ENCODE measurements at regions not wholly inside any gene's neighbourhood (a gene's known extent, or its start where the extent isn't known, plus 50 kb on each side); places are given as distances from the start of the nearest gene placed in this dataset.
"Not testable (repeated sequence)": the region's sequence is repeated elsewhere in the genome, so short reads cannot be mapped to it uniquely, and the experiment has no call there.

DNA sequence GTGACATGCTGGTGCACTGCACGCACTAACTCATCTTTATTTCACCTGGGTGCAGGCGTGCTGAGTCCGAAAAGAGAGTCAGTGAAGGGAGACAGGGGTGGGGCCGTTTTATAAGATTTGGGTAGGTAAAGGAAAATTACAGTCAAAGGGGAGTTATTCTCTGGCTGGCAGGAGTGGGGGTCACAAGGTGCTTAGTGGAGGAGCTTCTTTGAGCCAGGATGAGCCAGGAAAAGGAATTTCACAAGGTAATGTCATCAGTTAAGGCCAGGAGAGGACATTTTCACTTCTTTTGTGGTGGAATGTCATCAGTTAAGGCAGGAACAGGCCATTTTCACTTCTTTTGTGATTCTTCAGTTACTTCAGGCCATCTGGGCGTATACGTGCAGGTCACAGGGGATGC is 1734.9 kb downstream of the SLITRK5 start:
- not testable (repeated sequence) for TF ChIP-seq POLR2A, POLR2AphosphoS5 (IDR thresholded peaks at IDR 0.05)
- TF ChIP-seq, protein P1, sequence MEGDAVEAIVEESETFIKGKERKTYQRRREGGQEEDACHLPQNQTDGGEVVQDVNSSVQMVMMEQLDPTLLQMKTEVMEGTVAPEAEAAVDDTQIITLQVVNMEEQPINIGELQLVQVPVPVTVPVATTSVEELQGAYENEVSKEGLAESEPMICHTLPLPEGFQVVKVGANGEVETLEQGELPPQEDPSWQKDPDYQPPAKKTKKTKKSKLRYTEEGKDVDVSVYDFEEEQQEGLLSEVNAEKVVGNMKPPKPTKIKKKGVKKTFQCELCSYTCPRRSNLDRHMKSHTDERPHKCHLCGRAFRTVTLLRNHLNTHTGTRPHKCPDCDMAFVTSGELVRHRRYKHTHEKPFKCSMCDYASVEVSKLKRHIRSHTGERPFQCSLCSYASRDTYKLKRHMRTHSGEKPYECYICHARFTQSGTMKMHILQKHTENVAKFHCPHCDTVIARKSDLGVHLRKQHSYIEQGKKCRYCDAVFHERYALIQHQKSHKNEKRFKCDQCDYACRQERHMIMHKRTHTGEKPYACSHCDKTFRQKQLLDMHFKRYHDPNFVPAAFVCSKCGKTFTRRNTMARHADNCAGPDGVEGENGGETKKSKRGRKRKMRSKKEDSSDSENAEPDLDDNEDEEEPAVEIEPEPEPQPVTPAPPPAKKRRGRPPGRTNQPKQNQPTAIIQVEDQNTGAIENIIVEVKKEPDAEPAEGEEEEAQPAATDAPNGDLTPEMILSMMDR (IDR thresholded peaks at IDR 0.05) = not testable (repeated sequence)
